Fibroblast of mammary gland (primary cell): ENCODE measurements at regions not wholly inside any gene's neighbourhood (a gene's known extent, or its start where the extent isn't known, plus 50 kb on each side); places are given as distances from the start of the nearest gene placed in this dataset.

Experiments used
- DNase-seq: peaks from one replicate; pipeline ENCODE4 v3.0.0-alpha.2; 2010; ENCODE audit warnings: low read depth
- H3K4me3 ChIP-seq: 2 replicates; pipeline ENCODE4 v1.5.1; 2011; ENCODE audit warnings: low read depth, mild to moderate bottlenecking, low read length, moderate library complexity; ENCODE audit not compliant: control insufficient read depth
- CTCF ChIP-seq: conservative IDR thresholded peaks from 2 replicates; pipeline ENCODE4 v1.5.1; 2011; ENCODE audit warnings: low read depth, low read length, inconsistent platforms; ENCODE audit not compliant: control insufficient read depth, insufficient read depth

GRCh38 chr10:59079386-59080226 lies 96.8 kb upstream of the PHYHIPL start:
- no peak overlapping the region for H3K4me3 ChIP-seq
- TF ChIP-seq CTCF: no peak
- DNase-seq: peak; percentile 89

GRCh38 chr10:59082249-59082648 lies 94.2 kb upstream of the PHYHIPL start:
- H3K4me3 ChIP-seq: no peak overlapping the region
- no peak for TF ChIP-seq CTCF
- no peak for DNase-seq

- H3K4me3 ChIP-seq: no peak overlapping the region
- TF ChIP-seq CTCF: no peak
- peak; percentile 22 for DNase-seq
These were observed 91.4 kb upstream of the PHYHIPL start for GRCh38 chr10:59085054-59085453.

- DNase-seq: peak; percentile 35
These were observed 90.5 kb upstream of the PHYHIPL start for GRCh38 chr10:59085711-59086502.

GRCh38 chr10:59087486-59087885 lies 89.0 kb upstream of the PHYHIPL start:
- no peak for TF ChIP-seq CTCF
- no peak overlapping the region for H3K4me3 ChIP-seq
- peak; percentile 15 for DNase-seq

More at GRCh38 chr10:59085711-59086502, 90.5 kb upstream of the PHYHIPL start:
- no peak for TF ChIP-seq CTCF
- no peak overlapping the region for H3K4me3 ChIP-seq

GRCh38 chr10:59088912-59089573 lies 87.4 kb upstream of the PHYHIPL start:
- H3K4me3 ChIP-seq: no peak overlapping the region
- TF ChIP-seq CTCF: no peak
- no peak for DNase-seq
